GM18508 (cell line): ENCODE measurements at regions not wholly inside any gene's neighbourhood (a gene's known extent, or its start where the extent isn't known, plus 50 kb on each side); places are given as distances from the start of the nearest gene placed in this dataset.

Experiments used
- ATAC-seq: cut with Tn5 transposase; IDR thresholded peaks from one replicate; pipeline ENCODE4 v1.9.1; 2021; ENCODE audit warnings: moderate number of reproducible peaks; ENCODE audit not compliant: insufficient read depth, unreplicated experiment

DNA sequence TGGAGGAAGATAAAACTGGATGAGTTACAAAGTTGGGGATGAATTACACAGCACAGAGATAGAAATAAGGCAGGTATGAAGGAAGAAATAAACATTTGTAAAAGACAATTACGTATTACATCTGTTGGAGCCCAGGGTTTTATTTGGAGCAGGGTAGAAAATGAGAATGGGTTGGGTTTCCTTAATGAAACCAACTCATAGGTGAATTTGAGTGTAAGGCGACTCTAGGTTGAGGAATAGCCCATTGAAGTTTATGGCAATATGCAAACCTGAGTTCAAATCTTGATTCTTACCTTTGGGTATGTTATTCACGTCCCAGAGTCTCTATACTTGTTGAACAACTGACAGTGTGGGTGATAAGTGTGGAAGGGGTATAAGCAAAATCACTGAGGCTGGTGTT lies 422.3 kb upstream of the WWC1 start:
- no peak for ATAC-seq

DNA sequence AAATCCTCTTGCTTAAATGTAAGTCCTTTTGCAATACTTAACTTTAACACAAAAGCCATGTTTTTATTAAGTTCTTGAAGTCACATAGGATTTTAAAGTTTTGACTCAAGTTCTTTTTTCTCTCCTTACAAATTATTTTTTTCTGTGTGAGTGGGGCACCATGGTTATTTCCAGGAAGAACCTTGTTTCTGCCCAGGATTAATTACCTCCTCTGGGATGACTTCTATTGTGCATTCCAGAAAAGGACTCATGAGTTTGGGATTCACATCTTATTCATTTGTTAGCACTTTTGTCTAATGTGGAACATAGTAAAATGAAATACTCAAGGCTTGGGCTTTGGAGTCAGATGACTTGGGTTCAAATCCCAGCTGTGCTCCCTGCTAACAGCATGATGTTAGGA lies 421.4 kb upstream of the WWC1 start:
- ATAC-seq: no peak

DNA sequence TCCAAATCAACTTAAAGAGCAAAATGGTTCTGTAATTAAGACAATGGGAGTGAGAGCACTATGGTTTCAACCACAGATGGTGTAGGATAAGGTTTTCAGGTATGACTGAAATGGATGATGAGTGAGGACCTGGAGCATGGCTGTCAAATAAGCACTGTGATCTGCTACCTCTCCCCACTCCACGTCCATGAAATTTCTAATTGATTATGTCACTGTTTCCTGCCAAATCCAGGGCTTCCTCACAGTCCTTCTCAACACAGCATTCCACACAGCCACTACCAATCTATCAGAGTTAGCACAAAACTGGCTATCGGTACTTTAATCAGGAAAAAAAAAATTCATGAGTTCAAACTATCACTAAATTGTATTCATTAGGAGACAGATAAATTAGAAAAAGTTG lies 420.4 kb upstream of the WWC1 start:
- no peak for ATAC-seq

GRCh38 chr5:167872791-167873190 lies 418.7 kb upstream of the WWC1 start:
- no peak for ATAC-seq

DNA sequence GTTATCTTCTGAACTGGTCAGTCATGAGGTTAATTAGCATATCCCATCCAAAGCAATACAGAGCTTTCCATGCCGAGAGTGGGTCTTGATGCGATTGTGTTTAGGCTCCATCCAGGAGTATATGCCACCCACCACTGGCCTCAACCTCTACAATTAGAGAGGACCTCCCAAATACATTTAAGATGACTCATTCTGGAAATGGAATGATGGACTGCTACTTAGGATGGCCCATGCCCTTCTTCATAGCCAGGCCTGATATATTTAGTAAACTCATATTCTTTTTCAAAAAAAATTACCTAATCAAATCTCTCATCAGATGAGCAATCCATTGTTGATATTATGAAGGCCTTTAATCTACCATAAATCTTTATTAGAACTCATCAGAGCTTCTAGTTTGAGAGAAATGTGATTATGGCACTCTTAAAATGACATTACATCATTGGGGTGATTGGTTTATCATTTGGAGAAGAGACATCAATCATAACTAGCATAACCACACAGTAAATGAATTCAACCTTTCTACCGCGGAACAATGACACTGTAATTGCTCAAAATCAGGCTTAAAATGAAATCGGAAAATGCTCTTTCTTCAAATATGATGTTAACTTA lies 414.2 kb upstream of the WWC1 start:
- no peak for ATAC-seq

DNA sequence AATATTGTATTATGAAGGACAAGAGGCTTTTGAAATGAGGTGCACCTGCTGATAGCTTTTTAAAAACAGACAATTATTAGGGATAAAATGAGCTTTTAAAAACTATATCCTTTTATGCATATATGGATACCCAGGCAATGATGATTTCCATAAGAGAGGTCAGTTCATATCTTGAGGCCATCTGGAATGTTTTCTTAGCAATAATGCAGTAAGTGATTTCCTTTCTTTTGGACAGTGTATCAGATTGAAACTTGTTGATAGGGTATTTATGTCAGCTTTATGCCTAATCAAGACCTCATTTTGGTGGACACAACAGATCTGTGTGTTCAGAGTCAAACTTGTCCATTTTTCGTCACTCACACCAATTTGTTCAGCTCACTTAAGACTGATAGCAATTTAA lies 413.5 kb upstream of the WWC1 start:
- no peak for ATAC-seq

GRCh38 chr5:167880420-167880819 lies 411.0 kb upstream of the WWC1 start:
- no peak for ATAC-seq

DNA sequence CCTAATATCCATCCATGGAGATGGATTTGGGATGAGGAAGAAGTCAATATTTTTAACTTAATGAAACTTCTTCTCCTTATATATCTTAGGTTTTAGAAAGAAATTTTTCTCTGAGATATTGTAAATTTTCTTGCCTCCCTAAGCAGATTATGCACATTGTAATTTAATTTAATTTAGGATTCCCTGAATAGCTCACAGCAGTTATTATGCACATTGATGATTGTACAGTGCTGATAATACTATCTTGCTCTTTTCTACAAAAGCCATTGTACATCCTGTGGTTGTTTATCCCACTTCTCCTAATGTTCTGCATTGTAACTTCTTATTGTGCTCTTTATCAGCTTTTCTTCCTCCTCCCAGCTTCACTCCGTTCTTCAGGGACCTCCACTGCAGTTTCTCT lies 410.4 kb upstream of the WWC1 start:
- ATAC-seq: no peak

DNA sequence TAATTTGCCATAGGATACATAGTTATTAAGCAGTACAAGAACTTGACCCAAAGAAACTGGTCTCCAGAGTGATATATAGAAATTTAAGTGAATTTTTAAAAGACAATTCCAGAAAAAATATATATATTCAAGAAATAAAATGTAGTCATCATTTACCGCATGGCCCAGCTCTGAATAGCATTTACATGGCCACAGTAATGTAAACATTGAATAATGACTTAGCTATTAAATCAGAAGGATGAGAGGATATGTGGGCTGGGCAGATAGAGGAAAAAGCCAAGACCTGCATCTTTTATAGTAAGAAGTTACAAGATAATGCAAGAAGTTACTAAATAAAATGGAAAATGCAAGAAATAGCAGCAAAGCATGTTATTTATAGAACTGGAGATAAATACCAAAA lies 405.2 kb upstream of the WWC1 start:
- no peak for ATAC-seq

GRCh38 chr5:167888393-167888792 lies 403.1 kb upstream of the WWC1 start:
- no peak for ATAC-seq

DNA sequence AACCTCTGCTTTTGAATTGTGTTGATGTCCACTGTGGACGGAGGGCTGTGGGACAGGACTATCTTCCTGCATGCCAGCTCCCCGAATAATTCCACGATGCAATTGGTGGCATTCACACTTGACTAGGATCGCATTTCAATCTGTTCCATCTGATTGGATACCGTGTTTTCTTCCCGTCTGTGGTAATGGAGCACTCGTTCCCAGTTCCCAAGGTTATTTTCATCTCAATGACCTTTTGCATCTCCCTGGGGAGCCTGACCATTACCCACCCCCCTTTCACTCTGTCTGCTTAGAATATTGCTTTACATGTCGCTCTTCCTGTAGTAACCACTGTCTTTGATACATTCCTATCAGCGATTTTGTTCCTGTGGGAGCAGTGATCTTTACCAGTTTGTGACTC lies 402.2 kb upstream of the WWC1 start:
- ATAC-seq: no peak

- ATAC-seq: no peak
These were observed 398.9 kb upstream of the WWC1 start for GRCh38 chr5:167892352-167893115.

GRCh38 chr5:167893271-167893670 lies 398.2 kb upstream of the WWC1 start:
- no peak for ATAC-seq

DNA sequence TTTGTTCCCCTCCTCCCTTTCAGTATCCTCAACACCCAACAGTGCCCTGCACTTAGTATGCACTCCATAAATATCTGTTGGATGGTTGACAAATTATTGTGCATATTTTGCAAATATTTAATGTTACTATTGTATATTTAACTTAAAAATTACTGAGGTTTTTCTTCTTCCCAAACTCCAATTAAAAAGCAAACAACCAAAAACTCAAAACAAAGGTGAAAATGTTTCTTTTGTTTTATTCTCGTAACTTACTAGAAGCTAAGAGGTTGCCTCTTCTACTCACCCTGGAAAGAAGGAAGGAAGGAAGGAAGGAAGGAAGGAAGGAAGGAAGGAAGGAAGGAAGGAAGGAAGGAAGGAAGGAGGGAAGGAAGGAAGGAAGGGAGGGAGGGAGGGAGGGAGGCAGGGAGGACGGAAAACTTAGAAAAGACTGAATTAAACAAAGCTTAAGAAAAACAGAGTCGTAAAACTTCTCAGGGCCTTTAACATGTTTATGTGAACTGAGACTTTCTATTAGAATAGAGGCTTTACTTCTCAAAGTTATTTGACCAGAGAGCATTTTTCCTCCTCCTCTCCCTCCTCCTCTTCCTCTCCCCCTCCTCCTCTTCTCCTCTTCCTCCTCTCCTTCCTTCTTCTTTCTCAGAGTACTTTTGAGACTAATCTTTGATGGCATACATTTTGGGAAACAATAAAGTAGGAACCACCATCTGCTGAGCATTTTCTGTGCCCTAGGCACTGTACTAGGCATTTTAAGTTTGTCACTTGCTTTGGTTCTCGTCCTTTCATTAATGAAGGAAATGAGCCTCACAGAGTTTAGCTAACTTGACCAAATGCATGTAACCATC lies 396.6 kb upstream of the WWC1 start:
- no peak for ATAC-seq

DNA sequence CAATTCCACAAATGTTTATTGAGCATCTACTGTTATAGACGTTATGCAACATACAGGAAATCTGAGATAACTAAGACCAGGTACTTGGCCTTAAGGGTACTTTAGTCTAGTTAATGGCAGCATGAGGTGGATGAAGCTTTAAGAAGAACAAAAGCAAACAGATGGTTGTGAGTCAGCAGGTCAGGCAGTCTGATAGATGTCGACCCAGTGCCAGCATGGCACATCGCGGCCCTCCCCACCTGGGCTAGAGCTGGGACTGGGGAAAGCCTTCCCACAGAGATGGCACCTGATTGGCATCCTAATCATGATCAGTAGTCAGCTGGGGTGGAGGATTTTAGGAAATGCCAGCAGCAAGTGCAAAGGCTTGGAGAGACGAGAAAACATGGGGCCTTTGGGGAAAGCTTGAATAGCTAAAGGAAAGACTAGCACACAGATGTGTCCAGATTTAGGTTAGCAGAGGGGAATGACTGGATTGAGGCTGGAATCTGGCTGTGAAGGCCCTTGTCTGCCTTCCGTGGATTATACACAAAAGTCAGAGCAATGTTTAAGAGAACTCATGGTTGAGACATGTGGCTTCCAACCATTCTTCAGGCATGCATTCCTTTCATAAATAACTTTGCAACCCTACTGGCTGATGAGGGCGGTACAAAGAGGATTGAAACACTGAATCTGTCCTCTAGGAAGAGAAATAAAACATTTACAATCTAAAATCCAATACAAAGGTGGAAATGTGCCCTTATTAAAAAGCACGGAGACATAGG lies 395.4 kb upstream of the WWC1 start:
- no peak for ATAC-seq

- no peak for ATAC-seq
These were observed 394.6 kb upstream of the WWC1 start for GRCh38 chr5:167896814-167897213.

DNA sequence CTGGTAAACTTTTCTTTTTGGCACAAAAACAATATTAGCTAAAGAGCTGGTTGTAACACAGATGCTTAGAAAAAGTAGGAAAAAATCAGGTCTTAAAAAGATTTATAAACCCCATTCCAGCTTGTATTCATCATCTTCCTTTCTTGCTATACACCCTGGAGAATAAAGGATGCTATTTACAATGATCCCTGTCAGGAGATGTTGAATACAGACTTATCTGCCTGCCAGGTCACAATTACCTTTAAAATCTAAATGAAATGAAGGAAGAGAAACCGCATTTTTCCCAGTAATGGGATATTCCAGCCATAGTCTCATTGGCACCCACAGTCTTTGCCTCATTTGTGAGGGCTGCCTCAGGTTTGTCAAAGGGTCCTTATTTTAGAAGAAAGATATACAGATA lies 394.1 kb upstream of the WWC1 start:
- ATAC-seq: no peak

DNA sequence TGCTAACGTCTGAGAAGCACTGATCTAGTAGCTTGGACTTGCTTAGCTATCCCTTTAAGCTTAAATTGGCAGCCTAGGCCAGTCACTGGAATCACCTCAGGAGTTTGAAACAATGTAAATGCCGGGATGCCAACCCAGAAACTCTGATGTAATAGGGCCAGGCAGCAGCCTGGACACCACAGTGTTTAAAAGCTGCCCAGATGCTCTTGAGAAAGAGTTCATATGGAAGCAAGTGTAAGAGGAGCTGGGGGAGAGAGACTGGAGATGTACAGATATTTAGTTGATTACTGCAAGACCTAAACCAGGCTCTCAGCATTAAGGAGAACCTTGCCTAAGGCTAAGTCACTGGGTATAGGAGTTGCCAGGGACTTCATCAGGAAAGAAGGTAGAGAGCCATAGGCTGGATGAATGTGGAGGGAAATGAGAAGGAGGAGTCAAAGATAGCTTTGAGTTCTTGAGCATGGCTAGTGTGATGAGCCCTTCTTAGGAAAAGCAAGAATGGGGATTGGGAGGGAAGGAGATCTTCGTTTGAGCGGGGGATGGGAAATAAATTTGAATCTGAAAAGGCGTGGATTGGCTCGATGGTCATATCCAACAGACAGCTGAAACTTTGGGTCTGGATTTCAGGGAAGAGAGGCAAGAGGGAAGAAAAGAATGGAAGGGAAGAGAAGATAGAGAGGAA lies 392.9 kb upstream of the WWC1 start:
- ATAC-seq: no peak

- ATAC-seq: no peak
These were observed 391.9 kb upstream of the WWC1 start for GRCh38 chr5:167899490-167900070.
